RPMI7951 (cell line): ENCODE measurements at regions not wholly inside any gene's neighbourhood (a gene's known extent, or its start where the extent isn't known, plus 50 kb on each side); places are given as distances from the start of the nearest gene placed in this dataset.
"Not testable (repeated sequence)": the region's sequence is repeated elsewhere in the genome, so short reads cannot be mapped to it uniquely, and the experiment has no call there.

ENCODE experiments used
- DNase-seq: peaks from one replicate; pipeline ENCODE4 v3.0.0-alpha.2; 2012; ENCODE audit warnings: low read depth

DNA sequence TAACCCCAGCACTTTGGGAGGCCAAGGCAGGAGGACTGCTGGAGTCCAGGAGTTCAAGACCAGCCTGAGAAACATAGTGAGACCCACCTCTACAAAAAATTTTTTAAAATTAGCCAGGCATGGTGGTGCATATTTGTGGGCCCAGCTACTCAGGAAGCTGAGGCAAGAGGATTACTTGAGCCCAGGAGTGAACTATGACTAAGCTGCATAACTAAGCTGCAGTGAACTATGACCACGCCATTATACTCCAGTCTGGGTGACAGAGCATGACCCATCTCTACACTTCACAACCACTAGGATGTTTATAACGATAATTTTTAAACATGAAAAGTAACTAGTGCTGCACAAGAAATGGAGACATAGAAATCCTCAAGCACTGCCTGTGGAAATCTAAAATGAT is 352.7 kb upstream of the SGCG start:
- DNase-seq = no peak

DNA sequence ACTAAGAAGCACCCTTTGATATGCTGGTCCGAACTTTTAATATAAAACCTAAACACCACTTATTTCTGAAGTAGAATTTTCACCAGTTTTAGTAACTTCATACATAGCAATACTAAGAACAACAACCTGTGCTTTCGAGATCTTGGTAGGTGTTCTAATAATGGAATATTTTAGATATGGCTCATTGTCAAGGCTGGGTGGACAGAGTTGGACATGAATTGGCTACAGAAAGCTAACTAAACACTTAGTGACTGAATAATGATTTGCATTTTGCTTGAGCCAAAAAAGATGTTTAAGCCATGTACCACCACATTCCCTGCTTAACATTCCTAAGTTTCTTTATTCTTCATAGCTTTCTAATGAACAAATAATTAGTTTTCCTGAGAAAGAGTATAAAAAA is 344.3 kb upstream of the SGCG start:
- no peak for DNase-seq

DNA sequence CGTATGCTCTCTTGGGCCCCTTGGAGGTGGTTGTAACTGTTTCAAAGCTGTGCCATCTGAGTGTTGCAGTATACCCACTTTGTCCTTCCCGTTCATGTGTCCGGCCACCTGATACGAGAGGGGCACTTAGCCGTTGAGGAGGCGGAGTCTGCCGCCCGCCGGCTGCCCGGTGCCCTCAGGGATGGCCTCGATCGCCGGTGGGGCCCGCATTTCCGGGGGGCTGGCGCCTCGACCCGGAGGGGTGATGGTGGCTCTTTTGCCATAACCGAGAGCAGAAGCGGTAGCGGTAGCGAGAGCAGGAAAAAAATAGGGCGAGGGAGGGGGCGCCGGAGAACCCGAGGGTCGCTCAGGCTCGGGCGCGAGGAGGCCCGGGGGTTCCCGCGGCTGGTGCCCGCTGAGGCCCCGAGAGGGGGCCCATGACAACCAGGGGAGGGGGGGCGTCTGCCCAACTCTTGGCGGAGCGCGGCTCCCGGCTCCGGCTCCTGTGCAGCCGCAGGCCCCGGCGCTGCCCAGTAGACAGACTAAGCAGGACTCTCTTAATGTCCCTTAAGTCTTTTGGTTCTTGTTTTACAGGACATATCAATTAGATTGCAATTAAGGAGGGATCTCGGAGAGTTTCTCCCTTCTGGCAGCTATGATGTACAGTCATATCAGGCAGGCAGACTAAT is 342.7 kb upstream of the SGCG start:
- no peak for DNase-seq

DNA sequence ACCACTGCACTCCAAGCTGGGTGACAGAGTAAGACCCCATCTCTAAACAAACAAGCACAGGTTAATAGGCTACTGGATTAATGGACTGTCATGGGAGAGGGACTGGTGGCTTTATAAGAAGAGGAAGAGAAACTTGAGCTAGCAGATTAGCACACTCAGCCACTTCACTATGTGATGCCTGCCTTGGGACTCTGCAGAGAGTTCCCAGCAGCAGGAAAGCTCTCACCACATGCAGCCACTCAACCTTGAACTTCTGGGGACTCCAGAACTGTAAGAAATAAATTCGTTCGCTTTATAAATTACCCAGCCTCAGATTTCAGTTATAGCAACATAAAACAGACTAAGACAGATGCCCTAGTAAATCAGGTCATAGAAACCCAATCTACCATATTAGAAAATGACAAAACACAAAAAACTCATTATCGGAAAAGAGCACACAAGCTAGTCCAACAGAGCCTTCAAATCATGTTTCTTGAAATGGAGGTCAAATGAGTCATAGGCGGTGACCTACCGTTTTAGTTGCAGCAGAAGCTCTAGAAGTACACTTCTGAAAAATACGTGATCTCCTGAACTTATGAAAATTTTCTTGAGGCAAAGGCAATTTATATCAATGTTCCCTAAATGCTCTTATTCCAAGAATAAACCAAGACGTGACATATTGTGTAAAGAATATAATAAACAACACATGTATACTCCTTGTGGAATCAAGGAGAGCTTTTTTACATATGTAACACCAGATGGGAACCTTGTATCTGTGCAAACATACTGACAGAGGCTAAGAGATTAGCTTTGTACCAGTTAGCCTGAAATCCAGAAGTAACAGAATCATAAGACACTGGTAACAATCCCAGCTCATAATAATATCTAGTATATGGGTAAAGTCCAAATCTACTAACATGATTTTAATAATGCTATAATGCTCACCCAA is 340.9 kb upstream of the SGCG start:
- DNase-seq = no peak

DNA sequence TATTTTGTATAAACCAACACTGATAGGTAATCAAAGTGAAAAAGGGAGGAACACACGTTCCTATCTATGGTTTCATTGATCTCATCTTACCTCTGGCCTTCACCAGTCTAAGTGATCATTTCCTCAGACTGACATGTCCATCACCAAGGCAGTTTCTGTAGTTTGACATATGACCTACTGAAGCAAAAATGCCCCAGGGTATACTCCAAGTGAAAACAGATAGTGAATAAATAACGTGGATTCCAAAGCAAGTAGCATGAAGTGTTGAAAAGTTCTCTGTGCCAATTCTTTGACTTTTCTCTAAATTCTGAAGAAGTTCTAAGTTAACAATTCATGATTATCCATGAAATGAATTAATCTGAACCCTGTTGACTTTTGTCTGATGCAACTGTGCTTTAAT is 334.2 kb upstream of the SGCG start:
- no peak for DNase-seq

DNA sequence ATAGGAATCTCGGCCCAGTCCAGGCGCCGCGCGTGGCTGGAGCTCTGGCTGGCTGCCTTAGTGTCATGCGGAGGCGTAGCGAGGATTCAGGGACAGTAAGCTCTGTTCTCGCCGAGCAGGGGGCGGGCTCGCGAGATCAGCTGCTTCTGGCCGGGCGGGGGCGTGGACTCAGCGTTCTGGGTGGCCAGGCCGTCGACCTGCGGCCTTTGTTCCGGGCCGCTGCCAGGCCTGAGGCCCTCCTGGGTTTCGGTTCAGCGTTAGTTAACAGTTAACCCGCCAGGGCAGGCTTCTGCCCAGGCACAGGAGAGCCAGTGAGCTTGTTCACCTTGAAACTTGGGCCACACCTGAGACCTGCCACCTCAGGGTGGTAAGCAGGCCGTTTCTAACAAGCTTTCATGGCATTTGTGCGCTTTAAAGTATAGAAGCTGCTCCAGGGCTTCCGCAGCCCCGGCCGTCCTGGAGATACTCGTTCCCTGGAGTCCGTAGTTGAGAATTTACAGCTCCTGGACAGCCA is 332.2 kb upstream of the SGCG start:
- DNase-seq = peak; percentile 17

DNA sequence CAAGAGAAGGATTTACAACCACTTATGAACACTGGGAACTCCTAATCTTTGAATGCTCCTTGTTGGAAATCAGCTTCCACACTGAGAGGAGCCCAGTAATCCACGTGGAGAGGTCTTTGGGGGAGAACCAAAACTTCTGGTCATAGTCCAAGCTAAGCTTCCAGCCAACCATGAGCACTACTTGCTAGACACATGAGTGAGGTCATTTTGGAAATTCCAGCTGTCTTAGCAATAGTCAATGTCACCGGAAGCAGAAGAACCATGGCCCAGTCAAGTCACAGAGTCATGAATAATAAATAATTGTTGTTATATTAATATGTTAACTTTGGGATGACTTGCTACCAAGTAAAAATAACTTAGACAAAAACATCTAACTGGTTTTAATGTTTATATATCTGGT is 324.9 kb upstream of the SGCG start:
- no peak for DNase-seq

DNA sequence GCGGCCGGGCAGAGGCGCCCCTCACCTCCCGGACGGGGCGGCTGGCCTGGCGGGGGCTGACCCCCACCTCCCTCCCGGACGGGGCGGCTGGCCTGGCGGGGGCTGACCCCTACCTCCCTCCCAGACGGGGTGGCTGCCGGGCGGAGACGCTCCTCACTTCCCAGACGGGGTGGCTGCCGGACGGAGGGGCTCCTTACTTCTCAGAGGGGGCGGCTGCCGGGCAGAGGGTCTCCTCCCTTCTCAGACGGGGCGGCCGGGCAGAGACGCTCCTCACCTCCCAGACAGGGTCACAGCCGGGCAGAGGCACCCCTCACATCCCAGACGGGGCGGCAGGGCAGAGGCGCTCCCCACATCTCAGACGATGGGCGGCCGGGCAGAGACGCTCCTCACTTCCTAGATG is 321.8 kb upstream of the SGCG start:
- not testable (repeated sequence) for DNase-seq

DNA sequence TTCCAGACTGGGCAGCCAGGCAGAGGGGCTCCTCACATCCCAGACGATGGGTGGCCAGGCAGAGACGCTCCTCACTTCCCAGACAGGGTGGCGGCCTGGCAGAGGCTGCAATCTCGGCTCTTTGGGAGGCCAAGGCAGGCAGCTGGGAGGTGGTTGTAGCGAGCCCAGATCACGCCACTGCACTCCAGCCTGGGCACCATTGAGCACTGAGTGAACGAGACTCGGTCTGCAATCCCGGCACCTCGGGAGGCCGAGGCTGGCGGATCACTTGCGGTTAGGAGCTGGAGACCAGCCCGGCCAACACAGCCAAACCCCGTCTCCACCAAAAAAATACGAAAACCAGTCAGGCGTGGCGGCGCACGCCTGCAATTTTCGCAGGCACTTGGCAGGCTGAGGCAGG is 321.4 kb upstream of the SGCG start:
- not testable (repeated sequence) for DNase-seq

DNA sequence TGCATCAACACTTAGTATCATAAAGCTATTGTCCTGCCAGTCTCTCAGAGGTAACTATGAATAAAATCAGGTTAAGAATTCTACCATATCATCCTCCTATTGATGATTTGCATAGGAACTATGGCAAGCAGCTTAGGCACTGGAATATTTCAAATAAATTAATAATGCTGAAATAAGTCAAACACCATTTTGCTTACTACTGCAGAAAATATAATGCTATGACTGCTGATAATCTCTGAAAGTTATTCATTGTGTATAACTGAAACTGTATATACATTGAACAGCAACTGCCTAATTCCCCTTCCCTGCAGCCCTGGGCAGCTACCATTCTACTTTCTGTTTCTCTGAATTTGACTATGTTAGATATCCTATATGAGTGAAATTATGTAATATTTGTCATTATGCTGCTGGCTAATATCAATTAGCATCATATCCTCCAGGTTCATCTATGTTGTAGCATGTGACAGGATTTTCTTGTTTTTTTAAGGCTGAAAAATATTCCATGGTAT is 318.8 kb upstream of the SGCG start:
- DNase-seq = no peak

DNA sequence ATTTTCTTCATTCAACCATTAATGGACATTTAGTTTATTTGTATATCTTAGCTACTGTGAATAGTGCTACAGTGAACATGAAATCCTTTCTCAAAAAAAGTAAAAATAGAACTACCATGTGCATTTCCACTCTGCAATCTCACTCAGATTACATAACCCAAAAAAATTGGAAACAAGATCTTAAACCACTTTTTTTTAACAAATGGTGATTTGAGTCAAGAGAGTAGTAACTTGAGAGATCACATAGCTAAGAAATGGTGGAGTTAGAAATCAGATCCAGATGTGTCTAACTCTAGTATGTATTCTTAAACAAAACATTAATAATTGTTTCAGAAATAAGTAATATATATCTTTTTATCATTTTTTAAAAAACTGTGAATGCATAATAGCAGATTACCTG is 318.3 kb upstream of the SGCG start:
- no peak for DNase-seq

DNA sequence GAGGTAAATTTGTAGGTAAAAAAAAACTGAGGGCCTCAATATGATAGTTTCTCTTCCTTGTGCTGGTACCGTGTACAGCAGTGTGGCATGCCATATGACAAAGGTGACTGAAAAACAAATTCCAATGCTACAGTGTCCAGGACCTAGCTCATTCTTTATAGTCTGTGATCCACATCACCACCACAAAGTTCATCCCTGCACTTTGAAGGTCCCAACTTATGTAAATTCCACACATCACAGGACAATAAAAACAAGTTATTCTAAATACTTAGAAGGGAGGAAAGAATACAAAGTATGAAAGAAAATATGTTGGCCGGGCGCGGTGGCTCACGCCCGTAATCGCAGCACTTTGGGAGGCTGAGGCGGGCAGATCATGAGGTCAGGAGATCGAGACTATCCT is 314.6 kb upstream of the SGCG start:
- DNase-seq = no peak

DNA sequence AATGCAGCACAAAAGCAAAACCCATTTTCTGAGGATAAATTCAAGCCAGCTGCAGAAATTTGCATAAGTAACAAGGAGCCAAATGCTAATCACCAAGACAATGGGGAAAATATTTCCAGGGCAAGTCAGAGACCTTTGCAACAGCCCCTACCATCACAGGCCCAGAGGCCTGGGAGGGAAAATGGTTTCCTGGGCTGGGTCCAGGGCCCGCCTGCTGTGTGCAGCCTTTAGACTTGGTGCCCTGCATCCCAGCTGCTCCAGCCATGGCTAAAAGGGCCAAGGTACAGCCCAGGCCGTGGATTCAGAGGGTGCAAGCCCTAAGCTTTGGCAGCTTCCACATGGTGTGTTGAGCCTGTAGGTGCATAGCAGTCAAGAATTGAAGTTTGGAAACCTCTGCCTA is 309.5 kb upstream of the SGCG start:
- no peak for DNase-seq

DNA sequence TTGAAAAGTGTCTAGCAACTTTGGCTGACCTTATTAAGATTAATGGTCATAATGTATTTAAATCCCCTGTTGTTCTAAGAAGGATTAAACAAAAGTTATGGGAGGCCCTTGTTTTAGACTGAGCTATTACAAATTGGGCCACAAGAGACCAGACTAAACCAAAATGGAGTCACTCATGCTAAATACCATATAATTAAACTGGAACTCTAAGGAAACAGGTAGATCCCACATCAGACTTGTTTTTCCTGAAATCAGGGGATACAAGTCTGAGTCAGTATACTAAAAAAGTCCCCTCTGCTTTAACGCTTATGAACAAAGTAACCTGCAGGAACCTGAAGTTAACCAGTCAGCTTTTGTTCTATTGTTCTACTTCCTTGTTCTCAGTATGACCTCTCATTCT is 305.9 kb upstream of the SGCG start:
- DNase-seq = no peak

DNA sequence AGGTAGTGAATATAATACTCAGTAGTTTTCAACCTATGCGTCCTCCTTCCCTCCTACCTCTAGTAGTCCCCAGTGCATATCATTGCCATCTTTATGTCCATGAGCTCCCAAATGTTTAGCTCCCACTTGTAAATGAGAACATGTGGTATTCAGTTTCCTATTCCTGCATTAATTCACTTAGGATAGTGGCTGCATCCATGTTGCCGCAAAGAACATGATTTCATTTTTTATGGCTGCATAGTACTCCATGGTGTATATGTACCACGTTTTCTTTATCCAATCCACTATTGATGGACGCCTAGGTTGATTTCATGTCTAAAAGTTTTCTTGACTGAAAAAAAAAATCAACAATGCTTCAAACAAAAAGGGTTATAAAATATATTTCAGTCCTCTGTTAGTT is 303.4 kb upstream of the SGCG start:
- no peak for DNase-seq

DNA sequence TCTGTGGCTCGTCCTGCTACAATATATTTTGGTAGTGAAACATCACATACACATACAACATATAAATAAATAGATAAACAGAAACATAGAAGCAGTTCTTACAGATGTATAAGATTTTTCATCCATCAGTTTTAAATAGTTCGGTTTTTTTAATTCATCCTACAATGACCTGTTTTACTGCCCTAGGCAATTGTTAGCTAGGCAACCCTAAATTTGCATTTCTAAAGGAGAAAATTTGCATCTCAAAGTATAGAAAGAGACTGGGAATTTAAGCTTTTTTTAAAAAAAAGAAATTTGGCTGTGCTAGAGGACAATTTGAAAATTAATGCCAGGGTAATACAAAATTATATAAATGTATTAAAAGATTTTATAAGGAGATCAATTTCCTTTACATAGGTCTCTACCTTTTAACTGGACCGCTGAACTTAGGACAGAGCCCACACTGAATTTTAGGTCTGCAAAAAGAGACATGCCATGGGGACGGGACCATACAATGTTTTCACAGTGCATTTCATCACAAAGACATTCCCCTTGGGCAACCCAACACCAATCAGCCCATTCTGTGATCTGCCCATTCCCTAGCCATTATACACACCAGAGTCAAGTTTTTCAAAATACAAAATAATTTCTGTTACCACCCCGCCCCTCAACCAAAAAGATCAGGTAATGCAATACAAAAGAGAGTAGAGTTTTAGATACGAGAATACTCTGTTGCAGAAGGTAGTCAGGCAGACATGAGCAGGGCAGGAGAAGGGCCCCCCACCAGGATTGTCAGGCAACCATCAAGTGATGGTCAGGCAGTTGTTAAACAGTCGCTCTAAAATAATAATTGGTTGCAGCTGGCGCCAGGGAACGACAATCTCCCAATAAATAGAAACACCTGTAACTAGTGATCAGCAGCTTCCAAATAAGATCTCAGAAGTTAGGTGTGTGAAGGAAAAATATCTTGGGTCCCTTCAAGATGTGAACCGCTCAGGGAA is 299.7 kb upstream of the SGCG start:
- no peak for DNase-seq

DNA sequence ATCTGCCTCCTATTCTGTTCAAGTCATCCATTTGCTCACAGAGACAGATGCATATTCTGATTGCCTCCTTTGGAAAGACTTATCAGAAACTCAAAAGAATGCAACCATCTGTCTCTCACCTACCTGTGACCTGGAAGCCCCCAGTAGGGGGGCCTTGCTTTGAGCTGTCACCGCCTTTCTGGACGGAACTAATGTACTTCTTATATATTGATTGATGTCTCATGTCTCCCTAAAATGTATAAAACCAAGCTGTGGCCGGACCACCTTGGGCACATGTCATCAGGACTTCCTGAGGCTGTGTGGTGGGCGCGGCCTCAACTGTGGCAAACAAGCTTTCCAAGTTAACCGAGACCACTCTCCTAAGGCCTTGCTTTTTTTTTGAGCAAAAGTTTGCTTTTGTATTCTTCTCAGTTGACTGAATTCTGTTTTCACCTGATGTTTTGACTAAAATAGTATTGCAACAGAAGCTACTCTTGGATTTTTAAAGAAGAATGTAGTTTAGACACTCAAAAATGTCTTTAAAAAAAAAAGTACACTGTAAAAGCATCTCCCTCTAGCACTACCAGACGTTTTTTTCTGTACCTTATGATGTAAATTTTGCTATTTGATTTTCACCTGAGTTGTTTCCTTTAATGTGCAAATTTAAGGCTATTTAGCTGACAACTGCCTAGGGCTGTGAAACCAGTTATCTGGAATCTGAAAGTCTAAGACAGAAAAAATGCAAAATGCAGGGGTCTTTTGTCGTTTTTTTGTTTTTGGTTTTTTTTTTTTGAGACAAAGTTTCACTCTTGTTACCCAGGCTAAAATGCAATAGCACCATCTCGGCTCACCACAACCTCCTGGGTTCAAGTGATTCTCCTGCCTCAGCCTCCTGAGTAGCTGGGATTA is 298.8 kb upstream of the SGCG start:
- DNase-seq = not testable (repeated sequence)

DNA sequence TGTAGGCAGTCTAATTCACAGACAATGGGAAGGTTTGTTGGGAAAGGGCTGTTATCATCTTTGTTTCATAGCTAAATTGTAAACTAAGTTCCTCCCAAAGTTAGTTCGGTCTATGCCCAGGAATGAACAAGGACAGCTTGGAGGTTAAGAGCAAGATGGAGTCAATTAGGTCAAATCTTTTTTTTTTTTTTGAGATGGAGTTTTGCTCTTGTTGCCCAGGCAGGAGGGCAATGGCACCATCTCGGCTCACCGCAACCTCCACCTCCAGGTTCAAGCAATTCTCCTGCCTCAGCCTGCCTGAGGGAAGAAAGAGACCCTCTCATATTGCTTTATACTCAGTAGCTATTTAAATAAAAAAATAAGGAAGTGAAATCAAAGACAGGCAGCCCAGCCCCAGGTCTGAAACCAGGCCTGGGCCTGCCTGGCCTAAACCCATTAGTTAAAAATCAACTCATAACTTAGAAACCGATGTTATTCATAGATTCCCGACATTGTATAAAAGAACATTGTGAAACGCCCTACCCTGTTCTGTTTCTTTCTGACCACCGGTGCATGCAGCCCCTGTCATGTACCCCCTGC is 297.4 kb upstream of the SGCG start:
- no peak for DNase-seq

DNA sequence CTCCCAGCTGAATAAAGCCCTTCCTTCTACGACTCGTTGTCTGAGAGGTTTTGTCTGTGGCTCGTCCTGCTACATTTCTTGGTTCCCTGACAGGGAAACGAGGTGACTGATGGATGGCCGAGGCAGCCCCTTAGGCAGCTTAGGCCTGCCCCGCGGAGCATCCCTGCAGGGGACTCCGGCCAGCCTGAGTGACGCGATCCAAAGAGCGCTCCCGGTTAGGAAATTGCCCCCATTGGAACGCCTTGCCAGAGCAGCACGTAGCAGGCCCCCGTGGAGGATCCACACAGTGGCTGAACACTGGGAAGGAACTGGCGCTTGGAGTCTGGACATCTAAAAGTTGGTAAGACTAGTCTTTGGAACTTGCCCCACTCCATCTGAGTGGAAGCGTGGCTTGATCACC is 296.8 kb upstream of the SGCG start:
- no peak for DNase-seq

DNA sequence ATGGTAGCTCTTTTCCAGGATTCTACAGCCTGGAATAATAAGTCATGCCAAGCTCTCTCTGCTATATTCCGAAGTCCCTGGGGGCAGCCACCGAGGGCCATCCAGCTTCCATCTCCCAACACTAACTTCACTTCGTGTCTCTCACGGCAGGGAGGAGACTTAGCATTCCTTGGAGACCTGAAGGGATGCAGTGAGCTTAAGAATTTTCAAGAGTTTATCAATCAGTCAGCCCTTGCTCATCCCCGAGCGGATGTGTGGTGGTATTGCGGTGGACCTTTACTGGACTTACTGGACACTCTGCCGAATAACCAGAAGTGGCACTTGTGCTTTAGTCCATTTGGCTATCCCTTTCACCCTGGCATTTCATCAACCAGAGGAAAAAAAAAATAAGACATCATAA is 294.7 kb upstream of the SGCG start:
- DNase-seq = not testable (repeated sequence)
